CD4-positive, alpha-beta T cell treated with Interleukin-6 at 100 ng/mL for 8 hours (primary cell): ENCODE measurements at regions not wholly inside any gene's neighbourhood (a gene's known extent, or its start where the extent isn't known, plus 50 kb on each side); places are given as distances from the start of the nearest gene placed in this dataset.
"Not testable (repeated sequence)": the region's sequence is repeated elsewhere in the genome, so short reads cannot be mapped to it uniquely, and the experiment has no call there.

ENCODE experiments used
- DNase-seq: peaks from one replicate; pipeline ENCODE4 v3.0.0-alpha.2; 2020; ENCODE audit warnings: mixed read lengths, low spot score

- no peak for DNase-seq
These were observed 52.1 kb downstream of the CARTPT start for GRCh38 chr5:71771191-71771590.

DNA sequence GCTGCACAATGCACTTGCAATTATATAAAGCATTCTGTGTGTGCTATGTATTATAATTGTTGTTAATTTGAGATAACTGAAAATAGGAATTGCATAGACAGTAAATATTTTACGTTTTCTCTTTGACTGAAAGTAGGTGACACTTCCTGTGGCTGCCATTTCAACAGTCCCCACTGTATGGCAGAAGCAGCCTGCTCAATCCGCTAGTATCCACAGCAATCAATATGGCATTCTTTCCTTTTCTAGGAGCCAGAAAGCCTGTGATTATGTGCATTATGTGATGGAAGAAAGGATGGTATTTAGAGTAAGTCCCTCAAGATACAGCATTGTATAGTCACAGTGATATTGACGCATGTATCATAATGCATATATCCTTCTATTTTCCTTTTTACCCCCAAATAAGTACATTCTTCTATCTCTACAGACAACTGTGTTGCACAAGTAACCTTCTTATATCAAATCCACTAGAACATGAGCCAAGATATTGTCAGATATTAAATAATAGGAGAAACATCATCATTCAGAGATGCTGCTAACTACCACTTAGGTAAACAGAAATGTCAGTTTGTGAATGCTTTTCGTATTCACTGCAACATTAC is 59.7 kb downstream of the CARTPT start:
- no peak for DNase-seq

DNA sequence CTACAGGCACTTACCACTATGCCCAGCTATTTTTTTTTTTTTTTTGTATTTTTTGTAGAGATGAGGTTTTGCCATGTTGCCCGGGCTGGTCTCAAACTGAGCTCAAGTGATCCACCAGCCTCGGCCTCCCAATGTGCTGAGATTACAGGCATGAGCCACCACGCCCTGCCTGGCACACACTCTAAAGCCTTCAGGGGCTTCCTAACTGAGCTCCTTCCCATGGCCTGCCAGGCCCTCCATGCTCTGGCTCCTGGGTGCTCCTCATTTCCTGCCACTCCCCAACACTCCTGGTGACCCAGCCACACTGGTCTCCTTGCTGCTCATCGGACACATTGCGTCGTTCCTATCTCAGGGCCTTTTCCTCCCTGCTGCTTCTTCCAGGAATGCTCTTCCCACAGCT is 61.5 kb downstream of the CARTPT start:
- no peak for DNase-seq

DNA sequence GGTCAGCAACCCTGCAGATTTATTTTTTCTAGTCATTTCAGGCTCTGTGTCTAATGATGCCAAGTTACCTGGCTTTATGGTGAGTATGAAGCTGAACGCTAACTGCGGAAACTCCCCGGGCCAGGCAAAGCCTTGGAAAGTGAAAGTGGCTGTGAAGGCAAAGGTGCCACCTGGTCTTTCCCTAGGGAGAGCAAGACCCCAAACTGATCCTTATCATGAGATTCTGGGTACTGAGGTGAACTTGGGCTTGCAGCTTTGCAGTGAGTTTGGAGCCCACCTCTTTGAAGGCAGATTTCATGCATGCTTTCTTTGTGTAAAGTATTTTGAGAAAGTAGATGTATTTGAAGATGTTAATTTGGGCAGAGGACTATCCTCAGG is 63.3 kb downstream of the CARTPT start:
- DNase-seq = no peak

- DNase-seq = peak; percentile 5
These were observed 64.0 kb downstream of the CARTPT start for GRCh38 chr5:71782771-71783770.

- DNase-seq = no peak
These were observed 64.8 kb downstream of the CARTPT start for GRCh38 chr5:71783891-71784290.

DNA sequence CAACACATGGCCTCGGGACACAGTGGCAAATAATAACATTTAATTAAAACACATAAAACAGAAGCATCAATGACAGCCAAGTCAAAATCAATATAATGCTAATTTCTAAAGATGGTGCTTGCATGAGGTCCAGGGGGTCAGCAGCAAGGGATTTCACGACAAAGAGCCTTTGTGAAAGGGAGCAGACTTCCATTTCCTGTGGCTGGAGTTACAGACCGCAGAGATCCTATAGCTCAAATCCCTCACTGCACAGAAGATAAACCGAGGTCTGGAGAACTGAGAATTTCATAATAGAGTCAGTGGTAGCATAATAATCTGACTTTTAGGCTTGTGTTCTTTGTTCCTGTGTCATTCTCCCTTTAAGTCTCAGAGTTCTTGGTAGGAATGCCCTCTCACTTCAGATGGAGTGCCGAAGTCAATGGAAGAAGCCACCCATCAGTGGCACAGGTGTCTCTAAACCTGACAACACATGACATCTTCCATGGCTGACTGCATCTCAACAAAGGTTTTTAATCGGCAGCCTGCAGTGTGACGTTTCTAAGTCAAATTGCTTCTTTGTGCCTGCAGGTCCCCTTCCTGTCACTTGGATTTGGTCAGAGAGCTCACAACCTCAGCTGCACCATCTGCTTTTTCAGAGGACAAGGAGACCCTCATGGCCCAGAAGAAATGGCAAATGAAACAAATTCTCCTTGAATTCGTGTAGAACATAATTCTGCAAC is 67.4 kb downstream of the CARTPT start:
- DNase-seq = no peak

GRCh38 chr5:71788794-71789193 is 69.7 kb downstream of the CARTPT start:
- DNase-seq = no peak

DNA sequence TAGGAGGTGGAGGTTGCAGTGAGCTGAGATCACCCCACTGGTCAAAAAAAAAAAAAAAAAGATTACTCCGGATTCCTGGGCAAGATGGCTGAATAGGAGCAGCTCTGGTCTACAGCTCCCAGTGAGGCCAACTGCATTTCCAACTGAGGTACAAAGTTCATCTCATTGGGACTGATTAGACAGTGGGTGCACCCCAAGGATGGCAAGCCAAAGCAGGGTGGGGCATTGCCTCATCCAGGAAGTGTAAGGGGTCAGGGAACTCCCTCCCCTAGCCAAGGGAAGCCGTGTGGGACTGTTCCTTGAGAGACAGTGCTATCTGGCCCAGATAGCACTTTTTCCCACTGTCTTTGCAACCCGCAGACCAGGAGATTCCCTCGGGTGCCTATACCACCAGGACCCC is 70.7 kb downstream of the CARTPT start:
- no peak for DNase-seq

DNA sequence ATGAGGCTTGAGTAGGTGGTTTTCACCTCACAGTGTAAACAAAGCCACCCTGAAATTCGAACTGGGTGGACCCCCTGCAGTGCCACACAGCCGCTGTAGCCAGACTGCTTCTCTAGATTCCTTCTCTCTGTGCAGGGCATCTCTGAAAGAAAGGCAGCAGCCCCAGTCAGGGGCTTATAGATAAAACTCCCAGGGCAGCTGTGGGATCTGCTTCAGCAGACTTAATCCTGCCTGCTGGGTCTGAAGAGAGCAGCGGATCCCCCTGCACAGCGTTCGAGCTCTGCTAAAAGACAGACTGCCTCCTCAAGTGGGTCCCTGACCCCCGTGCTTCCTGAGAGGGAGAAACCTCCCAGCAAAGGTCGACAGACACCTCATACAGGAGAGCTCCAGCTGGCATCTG is 71.4 kb downstream of the CARTPT start:
- no peak for DNase-seq

GRCh38 chr5:71792041-71792440 is 73.0 kb downstream of the CARTPT start:
- not testable (repeated sequence) for DNase-seq

- no peak for DNase-seq
These were observed 75.1 kb downstream of the CARTPT start for GRCh38 chr5:71794061-71794695.

GRCh38 chr5:71802673-71803072 is 83.6 kb downstream of the CARTPT start:
- DNase-seq = no peak

GRCh38 chr5:71806711-71807110 is 87.6 kb downstream of the CARTPT start:
- no peak for DNase-seq

DNA sequence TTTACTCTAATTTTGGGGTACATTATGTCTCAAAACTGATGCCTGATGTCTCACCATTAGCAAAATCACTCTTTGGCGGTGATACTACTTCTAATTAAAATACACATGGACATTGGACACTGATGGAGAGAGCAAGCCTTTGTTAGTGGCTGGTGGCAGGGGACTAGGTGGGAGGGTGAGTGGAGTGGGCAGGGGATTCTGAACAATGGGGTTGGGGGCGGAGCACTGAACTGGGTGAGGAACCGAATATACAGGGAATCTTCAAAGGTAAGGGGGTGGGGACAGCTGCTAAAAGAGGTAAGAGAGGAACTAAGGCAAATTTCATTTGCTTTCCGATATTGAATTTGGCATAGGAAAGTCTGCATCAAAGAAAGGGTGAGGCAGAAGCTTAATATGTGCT is 88.8 kb downstream of the CARTPT start:
- DNase-seq = no peak

DNA sequence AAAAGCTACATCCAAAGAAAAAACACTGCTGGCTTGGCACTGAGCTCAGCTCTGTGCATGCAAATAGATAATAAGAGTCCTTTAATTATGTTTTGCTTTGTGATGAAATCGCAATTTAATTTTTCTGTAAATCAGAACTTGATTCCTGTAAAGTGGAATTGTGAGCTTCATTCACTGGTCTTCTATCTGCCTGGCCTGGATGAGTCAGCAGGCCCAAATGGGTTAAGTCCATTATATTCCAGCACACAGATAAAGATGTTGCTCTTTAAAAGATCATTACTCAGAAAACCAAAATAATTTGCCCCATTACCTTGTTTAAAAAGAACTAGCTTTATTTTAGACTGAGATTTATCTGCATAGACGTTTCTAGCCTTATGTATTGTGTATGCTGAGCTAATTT is 90.4 kb downstream of the CARTPT start:
- DNase-seq = no peak

DNA sequence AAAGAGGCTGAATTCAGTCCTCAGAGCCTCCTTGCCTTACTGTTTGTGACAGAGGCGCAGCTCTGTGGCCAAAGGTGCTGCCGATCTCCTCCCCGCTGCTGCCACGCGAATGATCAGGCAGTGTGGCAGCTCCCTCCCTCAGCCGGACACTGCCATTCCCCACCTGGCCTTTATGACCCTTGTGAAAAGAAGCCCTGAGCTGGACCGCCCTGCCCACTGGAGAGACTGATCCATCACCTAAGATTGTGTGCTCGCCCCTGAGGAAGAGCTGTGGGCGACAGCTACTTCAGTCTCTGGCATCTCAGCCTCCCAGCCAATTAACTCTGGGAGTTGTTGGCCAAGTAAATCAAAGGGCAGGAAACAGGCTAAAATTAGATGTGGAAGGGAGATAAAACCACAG is 90.9 kb downstream of the CARTPT start:
- no peak for DNase-seq

- DNase-seq = no peak
These were observed 91.6 kb downstream of the CARTPT start for GRCh38 chr5:71810471-71811195.

- no peak for DNase-seq
These were observed 92.7 kb downstream of the CARTPT start for GRCh38 chr5:71811779-71812178.

DNA sequence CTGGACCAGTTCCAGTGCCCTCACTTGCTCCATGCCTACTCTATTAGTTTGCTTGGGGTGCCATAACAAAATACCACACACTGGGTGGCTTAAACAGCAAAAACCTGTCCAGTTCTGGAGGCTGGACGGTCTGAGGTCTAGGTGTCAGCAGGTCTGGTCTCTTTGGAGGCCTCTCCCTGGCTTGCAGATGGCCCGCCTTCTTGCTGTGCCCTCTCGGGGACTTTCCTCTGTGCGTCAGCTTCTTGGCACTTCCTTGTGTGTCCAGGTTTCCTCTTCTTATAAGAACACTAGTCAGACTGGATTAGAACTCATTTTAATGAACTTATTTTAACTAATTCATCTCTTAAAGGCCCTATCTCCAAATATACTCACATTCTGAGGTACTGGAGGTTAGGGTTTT is 97.2 kb downstream of the CARTPT start:
- no peak for DNase-seq

DNA sequence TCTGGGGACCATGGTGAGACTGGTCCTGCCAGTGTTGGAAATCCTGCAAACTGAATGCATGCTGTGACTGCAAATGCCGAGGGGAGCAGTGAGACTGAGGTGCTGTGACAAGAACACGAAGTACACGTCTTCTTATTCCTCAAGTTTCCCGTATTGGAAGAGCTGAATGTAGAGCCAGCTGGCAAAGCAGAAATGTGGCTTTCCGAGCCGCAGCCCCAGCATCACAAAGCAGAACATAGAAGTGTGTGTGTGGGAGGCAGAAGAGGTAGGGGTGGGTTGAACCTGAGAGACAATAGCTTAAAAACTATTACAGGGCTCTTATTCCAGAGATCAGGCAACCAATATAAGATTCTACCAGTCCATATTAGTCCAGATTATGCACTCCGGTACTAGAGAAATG is 98.8 kb downstream of the CARTPT start:
- DNase-seq = no peak

DNA sequence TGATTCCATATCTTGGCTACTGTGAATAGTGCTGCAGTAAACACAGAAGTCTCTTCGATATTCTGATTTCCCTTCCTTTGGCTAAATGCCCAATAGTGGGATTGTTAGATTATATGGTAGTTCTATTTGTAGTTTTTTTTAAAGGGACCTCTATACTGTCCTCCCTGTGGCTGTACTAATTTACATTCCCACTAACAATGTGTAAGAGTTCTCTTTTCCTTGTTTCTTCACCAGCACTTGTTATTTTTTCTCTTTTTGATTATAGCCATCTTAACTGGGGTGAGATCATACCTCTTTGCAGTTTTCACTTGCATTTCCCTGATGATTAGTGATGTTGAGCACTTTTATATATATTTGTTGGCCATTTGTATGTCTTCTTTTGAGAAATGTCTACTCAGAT is 102.0 kb downstream of the CARTPT start:
- no peak for DNase-seq
